GM19455 (cell line): ENCODE measurements at regions not wholly inside any gene's neighbourhood (a gene's known extent, or its start where the extent isn't known, plus 50 kb on each side); places are given as distances from the start of the nearest gene placed in this dataset.

Experiments
- ATAC-seq: cut with Tn5 transposase; IDR thresholded peaks from one replicate; pipeline ENCODE4 v1.9.1; 2021; ENCODE audit not compliant: unreplicated experiment

DNA sequence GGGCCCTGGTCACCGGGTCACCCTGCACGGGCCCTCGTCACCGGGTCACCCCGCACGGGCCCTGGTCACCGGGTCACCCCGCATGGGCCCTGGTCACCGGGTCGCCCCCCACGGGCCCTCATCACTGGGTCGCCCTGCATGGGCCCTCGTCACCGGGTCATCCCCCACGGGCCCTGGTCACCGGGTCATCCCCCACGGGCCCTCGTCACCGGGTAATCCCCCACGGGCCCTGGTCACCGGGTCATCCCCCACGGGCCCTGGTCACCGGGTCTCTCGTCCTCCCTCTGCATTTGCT is 77.6 kb downstream of the RIPK4 start:
- ATAC-seq = no peak

DNA sequence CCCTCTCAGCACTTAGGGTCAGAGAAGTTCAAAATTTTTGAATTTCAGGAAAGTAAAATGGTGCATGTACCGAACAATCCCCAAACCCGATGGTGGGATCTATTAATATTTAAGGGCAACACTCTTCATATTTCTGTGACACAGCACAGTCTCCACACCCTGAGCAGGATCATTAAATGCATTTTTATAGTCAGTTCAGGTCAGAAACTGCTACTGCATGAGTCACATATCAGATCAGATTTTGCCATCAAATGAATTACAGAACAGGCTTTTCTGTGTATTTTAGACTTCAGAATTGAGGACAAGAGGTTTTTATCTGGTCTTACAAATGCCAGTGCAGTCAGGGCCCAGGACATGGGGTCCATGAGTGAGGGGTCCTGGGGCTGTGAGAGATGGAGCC is 79.2 kb downstream of the RIPK4 start:
- ATAC-seq = no peak

DNA sequence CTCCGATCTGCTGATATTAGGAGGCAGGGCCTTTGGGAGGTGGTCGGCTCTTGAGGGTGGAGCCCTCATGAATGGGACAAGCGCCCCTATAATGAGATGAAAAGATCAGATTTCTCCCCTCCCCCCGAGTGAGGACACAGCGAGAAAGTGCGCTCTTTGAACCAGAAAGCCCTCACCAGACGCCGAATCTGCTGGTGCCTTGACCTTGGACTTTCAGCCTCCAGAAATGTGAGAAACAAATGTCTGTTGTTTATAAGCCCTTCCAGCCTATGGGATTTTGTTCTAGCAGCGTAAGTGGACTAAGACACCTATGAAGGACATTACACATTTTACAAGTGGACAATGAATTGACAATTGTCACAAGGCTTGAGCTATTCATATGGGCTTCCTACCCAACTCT is 80.2 kb downstream of the RIPK4 start:
- ATAC-seq = no peak

DNA sequence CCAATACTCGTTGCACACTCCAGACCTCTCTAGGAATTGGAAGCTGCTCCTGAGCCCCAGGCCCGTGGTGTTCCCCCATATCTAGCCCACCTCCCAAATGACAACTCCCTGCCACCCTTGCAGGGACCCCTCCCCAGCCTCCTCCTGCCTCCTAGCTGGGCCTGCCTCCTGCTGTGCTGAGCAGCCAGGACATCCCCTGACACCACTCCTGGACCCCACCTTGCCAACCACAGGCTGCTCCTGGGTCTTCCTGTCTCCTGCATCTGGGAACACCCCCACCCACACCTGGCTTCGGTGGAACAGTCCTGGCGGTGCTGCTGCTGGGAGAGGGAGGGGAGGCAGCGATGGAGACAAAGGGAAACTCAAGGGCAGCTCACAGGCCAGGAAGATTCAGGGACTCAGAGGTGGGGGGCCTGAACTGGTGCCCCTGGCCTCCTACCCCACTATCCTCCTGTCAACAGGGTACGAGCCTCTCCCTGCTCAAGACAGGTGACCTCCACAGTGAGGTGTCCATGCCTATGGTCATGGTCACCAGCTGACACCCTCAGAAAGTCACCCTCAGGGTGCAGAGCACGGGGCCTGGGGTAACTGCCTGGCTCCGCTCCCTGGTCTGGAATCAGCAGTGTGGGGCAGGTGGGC is 81.2 kb downstream of the RIPK4 start:
- ATAC-seq = no peak

DNA sequence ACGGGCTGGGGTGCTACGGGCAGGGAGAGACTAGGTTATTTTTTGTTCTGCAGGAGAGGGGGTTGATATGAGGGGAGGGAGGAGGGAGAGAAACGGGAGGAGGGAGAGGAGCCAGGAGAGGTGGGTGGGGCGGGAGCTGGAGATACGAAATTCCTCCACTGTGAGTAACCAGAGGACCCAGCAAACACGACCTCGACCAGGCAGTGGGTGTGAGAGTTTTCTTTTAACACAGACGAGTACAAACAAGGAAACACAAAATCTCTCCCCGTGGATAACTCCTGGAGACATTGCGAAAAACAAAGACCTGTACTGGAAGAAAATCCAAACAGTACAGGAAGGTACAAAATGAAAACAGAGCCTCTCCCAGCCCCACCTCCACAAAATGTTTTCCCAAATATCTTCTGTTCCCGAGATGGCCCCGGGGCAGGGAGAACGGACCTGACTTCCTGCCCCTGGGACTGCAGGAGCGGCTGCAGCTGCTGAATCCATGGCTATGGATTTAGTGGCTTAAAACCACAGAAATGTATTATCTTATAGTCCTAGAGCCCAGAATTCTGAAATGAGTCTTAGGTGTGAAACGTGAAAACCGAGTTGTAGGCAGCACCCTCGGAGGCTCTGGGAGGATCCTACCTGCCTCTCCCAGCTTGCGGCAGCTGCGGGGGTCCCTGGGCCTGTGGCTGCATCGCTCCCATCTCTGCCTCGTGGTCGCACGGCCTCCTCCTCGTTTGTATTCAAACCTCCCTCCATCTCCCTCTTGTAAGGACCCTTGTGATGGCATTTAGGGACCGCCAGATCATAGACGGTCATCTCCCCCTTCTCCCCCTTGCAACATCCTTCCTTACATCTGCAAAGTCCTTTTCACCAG is 82.2 kb downstream of the RIPK4 start:
- ATAC-seq = no peak

DNA sequence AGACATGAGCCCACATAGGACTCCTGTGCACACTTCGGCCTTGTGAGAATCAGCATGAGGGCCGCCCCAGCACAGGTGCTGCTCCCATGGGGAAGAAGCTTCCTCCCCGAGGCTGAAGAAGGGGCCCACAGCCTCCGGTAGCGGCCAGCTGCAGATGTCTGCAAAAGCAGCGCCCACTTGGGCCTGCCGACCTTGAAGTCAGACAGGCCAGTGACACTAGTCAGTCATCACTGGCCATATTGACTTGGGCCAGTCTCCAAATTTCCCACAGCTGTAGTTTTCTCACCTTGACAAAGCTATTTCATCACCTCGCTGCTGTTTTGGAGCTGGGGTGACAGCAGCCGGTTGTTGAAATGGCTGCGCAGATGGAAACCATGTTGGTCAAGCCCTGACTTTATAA is 83.0 kb downstream of the RIPK4 start:
- ATAC-seq = no peak

DNA sequence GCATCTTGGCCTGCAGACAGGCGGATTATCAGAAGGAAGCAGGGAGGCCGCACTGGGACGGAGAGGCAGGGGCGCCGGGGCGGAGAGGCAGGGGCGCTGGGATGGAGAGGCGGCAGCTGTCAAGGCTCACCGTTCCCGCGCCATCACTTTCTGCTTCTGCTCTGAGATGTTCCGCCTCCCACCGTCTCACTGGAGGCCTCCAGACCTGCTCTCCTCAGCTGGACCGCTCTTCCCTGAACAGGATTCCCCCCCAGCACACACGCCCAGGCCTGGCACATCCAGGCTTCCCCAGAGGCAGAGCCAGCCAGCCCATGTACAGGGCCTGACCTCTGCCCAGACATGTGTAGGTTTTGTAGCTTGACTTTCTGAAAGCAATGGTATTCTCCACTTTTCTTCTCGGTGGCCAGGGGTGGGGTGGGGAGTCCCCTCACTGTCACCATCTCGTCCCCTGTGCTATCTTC is 84.1 kb downstream of the RIPK4 start:
- no peak for ATAC-seq

DNA sequence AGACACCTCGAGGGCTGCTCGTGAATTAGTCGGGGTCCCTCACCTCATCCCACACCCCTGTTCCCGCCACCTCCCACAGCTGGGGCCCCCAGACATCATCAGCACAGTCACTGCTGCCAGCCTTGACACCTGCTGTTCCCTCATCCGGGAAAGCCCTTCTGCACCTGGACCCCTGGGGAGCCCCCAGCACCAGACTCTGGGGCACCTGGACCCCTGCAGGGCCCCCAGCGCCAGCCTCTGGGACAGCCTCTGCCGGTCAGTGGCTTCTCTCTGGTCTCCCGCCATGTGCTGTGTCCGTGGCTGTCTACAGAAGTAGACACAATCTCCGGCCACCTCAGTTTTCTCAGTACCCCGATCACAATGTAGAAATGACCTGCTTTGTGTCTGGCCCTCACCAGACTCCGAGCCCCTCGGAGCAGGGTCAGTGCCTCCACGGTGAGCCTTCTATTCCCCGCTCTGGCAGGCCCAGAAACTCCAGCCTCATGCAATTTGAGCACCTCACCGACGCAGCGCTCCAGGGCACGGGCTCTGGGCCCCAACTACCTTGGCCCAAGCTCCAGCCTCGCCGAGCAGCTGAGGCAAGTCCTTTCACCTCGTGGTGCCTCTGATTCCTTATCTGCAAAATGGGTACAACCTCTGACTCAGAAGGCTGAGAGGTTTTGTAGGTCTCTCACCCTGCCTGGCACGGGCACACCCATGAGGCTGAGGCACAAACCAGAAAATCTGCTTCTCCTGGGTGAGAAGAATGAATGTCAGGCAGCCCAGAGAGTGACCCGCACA is 84.7 kb downstream of the RIPK4 start:
- ATAC-seq = no peak

DNA sequence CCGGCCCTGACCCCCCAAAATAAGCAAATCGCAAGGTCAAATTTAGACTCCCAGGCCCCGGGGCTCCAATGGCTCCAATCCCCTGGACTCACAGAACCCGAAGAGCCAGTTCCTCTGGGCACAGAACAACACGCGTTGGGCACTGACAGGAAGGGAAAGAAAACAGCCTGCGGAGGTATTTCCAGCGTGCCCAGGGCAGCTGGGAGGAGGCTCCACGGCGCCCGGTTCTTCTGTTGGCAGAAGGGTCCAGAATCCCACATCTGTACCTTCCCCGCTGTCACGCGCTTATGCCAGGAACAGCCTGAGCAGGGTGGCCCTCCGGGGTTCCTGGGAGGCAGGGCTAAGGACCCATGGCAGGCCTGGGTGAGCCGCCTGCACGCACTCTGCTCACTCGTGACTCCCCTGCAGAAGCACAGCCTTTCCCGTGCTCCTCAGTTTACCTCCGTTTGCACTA is 85.5 kb downstream of the RIPK4 start:
- ATAC-seq = no peak

DNA sequence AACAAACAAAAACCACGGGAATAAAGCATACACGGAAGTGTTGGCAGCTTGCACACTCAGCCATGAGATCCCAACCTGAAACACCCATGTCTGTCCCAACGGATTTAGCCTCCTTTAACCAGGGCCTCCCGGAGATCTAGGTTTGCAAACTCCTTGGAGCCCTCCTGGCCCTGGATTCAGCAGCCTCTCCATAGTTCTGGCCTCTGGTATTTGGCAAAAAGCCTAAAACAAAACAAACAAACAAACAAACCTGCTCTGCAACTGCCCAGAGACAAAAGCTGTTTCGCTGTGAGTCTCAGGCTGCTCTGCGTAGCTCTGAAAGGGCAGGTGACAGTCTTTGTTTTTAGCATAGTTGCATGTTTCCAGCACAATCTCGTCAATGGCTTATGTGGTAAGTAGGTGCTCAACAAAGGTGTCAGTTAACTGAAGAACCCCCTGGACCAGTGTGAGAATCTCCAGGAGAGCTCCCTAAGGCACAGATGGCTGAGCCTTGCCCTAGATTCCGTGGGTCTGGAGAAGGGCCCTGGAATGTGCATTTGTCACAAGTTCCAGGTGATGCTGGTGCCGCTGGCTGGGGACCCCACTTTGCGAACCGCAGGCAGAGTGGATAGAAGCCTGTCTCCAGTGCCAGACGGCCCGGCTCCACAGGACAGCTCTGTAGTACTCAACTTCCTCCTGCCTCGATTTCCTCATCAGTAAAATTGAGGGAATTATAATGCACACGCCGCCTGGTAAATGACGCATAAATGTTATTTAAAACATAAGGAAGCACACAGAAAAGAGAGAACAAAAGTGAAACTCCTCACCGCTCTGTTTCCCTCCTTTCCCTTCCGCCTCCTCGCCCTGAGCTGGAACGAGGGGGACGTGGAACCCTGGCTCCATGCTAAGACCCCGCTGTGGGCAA is 86.2 kb downstream of the RIPK4 start:
- no peak for ATAC-seq

DNA sequence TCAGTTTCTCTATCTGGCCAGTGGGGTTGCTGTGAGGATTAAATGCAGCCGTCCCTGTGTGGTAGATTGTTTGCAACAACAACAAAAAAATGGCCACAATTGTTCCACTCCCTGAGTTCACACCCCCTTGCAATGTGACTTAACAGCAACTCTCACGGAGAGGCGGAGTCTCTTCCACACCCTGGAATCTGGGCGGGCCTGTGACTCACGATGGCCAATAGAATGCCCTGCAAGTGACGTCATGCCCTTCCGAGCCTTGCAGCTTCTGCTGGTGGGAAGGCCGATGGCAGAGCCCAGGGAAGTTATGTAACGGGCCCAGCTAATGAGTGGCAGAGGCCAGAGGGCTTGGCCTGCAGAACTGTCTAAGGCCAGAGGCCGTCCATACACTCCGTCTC is 87.9 kb downstream of the RIPK4 start:
- ATAC-seq = no peak

DNA sequence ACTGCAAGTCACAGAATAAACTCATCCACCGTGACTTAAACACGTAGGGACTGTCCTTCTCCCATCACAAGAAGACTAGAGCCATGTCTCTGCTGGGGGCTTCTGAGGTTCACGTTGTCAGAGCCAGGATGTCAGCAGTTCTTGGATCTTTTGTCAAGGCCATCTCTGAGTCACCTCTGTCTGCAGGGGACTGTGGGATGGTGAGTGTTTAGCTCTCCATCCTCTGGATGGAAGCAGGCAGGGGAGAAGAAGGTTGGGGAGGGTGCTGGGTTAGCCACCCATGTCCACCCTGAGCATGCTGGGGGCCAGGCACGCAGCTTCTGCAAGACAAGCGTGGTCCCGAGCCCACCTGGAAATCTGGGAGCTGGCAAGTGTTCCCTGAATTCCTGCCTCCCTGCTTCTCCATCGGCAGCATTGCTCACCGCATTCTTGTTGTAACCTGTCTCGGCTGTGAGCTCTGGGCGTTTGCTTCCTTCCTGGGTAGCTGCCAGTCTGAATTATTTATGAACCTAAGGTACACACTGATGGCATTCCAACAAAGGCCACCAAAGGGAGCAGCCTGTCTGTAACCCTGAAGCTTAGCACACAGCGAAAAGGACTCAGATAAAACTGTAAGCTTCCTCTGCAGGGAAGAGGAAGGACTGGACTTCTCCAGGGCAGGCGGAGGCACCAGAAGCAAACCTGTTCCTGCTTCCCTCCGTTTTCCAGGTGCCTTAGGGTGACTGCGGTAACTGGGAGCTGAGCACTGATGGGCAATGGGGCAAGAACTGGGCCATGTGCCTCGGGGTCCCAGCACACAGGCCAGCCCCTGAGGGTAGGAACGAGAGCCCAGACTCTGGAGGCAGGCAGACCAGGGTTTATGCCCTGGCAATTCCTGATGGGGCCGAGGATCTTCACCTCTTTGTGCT is 88.6 kb downstream of the RIPK4 start:
- ATAC-seq = no peak

DNA sequence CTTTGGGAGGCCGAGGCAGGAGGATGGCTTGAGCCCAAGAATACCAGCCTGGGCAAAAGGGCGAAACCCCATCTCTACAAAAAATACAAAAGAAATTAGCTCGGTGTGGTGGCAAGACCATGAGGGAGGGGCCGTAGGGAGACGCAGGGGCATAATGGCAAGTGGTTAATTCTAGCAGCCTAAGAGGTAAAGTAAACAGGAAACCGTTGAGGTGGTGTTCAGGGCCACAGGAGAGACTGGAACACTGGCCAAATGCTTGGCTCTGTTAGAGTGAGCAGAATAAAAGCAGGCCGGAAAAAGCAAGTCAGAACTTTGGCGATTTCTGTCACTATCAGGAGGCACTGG is 89.2 kb downstream of the RIPK4 start:
- no peak for ATAC-seq

DNA sequence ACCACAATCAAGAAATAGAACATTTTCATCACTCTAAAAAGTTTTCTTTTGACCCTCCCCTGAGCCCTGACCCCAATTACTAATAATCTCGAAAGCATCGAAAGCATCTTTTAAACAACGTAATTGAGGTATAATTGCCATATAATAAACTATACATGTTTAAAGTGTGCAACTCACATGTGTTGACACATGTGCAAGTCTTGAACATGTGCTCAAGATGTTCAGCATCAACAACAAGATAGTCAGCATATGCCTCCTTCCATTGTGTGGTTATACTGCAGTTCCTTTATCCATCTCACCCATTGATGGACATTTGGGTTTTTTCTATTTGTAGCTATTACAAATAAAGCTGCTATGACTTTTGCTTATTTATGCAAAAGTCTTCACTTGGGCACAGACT is 90.7 kb downstream of the RIPK4 start:
- ATAC-seq = no peak

DNA sequence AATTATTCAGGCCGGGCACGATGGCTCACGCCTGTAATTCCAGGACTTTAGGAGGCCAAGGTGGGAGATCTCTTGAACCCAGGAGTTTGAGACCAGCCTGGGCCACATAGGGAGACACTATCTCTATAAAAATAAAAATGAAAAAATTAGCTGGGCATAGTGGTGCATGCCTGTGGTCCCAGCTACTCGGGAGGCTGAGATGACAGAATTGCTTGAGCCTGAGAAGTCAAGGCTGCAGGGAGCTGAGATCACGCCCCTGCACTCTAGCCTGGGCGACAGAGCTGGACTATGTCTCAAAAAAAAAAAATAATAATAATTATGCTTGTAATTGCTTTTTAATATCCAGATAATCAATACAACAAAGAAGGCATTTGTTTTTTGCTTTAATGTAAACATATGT is 91.3 kb downstream of the RIPK4 start:
- no peak for ATAC-seq

DNA sequence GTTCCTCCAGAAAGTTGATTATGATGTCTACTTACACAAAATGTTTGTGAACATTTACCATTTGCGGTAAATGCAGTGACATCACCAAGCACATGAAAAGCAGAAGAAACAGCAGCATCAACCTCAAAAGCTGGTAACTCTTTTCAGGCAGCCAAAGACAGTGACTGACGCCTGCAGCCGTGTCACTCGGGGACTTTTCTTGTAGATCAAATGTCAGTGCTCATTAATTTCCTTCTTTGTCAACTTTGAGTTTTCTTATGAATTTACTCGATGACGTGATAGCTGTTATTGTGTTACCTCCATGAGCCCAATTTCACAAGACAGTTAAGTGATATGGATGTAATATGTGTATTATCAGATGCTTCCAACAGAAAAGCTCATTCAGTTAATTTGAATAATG is 92.5 kb downstream of the RIPK4 start:
- no peak for ATAC-seq

DNA sequence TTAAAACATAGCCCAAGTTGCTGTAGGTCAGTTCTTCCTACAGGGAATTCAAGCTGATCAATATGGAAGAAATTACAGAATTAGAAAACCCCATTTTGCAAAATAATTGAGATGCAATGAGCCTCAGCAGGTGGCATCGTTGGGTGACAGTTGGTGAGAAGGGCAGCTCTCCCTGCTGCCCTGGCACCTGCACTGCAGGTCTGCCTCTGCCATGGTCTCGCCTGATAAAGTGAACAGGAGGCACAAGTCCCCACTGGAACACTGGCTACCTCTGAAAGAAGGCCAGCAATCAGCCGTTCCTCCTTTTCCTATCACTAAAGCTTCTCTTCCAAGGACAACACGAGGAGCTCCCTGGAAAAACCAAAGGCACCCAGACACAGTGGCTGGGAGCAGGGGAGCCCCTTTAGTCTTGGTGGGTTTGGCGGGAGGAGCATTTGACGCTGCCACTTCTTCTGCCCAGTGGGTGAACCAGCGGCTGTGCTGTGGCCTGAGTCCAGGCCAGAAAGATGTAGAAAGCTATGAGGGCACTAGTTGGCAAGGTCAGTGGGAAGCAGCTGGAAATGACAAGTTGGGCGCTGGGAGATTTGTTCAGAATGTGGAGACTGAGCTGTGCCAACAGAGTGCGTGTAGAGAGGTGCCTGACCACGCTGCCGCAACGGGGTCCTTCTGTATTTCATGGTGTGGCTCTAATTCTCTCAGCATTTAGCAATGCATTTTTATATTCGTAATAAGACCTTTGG is 93.1 kb downstream of the RIPK4 start:
- ATAC-seq = no peak

DNA sequence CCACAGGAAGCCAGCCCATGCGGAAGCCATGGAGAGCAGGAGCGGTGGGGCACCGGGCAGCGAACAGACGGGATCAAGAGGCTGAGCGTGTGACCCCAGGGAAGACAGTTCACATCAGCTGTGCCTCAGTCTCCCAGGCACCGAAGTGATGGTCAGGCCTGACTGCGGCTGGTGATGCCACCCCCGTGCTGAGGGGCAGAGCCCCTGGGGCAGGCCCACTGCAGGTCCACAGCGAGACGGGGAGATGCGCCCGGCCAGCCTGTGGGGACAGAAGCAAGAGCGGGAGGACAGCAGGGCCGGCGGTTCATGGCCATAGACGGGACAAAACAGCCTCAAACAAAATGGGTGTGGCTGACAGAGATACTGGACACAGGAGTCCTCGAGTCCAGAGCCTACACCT is 93.8 kb downstream of the RIPK4 start:
- ATAC-seq = no peak

DNA sequence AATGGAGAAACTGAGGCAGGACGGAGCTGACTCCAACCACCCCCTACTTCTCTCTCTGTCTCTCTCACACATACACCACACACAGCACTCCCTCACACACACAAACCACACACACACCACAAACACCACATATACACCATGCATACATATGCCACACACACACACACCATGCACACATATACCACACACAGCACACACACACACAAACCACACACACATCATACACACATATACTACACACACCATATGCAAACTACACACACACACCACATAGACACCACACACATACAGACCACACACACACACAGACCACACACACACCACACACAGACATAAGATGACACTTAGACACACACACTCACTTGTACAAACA is 94.3 kb downstream of the RIPK4 start:
- no peak for ATAC-seq
